DND-41 (cell line): ENCODE measurements at regions not wholly inside any gene's neighbourhood (a gene's known extent, or its start where the extent isn't known, plus 50 kb on each side); places are given as distances from the start of the nearest gene placed in this dataset.

ENCODE experiments used
- CTCF ChIP-seq: IDR thresholded peaks from 2 replicates; pipeline ENCODE4 v1.5.1; 2012; ENCODE audit warnings: borderline replicate concordance, low read length, moderate library complexity, mild to moderate bottlenecking; ENCODE audit not compliant: poor library complexity, severe bottlenecking; ENCODE audit errors: extremely low read depth
- EZH2 ChIP-seq: IDR thresholded peaks from 3 replicates; pipeline ENCODE4 v1.6.1; 2012; ENCODE audit warnings: borderline replicate concordance, low read depth, mild to moderate bottlenecking, moderate library complexity, low read length, inconsistent platforms; ENCODE audit not compliant: severe bottlenecking

GRCh38 chrX:13903405-13903804, 86.5 kb upstream of the GPM6B start:
- TF ChIP-seq CTCF, result no peak
- no peak for TF ChIP-seq EZH2
